ENCODE measurements at regions not wholly inside any gene's neighbourhood (a gene's known extent, or its start where the extent isn't known, plus 50 kb on each side); places are given as distances from the start of the nearest gene placed in this dataset.

DNA sequence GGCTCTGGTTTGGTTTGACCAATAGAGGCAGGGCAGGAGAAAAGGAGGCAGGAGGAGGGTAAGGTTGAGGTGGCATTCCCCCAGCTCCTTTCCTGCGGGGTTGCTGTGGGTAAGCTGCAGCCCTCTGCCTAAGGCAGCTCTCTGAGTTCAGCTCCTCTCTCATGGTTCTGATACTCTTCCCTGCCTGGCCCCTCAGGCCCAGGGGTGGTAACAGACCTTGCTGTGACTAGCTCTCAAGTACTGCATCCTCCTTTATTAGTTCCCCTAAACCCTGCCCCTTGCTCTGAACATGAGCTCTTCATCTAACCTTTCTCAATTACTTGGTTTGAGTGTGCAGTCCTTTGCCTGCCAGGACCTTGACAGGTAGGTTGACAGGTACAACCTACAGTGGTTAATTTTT, 205.5 kb downstream of the SLC4A3 start (continued):
- TF ChIP-seq MIER3 (CRISPR knock-in tag; IDR thresholded peaks at IDR 0.05; ENCODE audit: borderline replicate concordance): no peak
- TF ChIP-seq FOXP1 (IDR thresholded peaks at IDR 0.05): no peak
- TF ChIP-seq FOXP1 (CRISPR knock-in tag; IDR thresholded peaks at IDR 0.05): no peak

GRCh38 chr2:219835493-219835892, 208.1 kb downstream of the SLC4A3 start:
- FAIRE-seq: no peak
- WGBS (ENCODE audit: low lambda C conversion rate): under 1% methylated on average over 3 of the region's 3 CpGs
- TF ChIP-seq, protein P1, sequence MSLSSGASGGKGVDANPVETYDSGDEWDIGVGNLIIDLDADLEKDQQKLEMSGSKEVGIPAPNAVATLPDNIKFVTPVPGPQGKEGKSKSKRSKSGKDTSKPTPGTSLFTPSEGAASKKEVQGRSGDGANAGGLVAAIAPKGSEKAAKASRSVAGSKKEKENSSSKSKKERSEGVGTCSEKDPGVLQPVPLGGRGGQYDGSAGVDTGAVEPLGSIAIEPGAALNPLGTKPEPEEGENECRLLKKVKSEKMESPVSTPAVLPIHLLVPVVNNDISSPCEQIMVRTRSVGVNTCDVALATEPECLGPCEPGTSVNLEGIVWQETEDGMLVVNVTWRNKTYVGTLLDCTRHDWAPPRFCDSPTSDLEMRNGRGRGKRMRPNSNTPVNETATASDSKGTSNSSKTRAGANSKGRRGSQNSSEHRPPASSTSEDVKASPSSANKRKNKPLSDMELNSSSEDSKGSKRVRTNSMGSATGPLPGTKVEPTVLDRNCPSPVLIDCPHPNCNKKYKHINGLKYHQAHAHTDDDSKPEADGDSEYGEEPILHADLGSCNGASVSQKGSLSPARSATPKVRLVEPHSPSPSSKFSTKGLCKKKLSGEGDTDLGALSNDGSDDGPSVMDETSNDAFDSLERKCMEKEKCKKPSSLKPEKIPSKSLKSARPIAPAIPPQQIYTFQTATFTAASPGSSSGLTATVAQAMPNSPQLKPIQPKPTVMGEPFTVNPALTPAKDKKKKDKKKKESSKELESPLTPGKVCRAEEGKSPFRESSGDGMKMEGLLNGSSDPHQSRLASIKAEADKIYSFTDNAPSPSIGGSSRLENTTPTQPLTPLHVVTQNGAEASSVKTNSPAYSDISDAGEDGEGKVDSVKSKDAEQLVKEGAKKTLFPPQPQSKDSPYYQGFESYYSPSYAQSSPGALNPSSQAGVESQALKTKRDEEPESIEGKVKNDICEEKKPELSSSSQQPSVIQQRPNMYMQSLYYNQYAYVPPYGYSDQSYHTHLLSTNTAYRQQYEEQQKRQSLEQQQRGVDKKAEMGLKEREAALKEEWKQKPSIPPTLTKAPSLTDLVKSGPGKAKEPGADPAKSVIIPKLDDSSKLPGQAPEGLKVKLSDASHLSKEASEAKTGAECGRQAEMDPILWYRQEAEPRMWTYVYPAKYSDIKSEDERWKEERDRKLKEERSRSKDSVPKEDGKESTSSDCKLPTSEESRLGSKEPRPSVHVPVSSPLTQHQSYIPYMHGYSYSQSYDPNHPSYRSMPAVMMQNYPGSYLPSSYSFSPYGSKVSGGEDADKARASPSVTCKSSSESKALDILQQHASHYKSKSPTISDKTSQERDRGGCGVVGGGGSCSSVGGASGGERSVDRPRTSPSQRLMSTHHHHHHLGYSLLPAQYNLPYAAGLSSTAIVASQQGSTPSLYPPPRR (CRISPR knock-in tag; IDR thresholded peaks at IDR 0.05; ENCODE audit: borderline replicate concordance): no peak
- TF ChIP-seq FOXK2 (IDR thresholded peaks at IDR 0.05) (no peak), PREB (CRISPR knock-in tag; IDR thresholded peaks at IDR 0.05) (no peak), GTF3A (CRISPR knock-in tag; conservative IDR thresholded peaks at IDR 0.05) (no peak), MED13 (CRISPR knock-in tag; IDR thresholded peaks at IDR 0.05) (no peak), ZNF3 (CRISPR knock-in tag; IDR thresholded peaks at IDR 0.05) (no peak), SKI (IDR thresholded peaks at IDR 0.05; ENCODE audit: partially characterized antibody) (no peak), HIC2 (CRISPR knock-in tag; IDR thresholded peaks at IDR 0.05; ENCODE audit: low read depth) (no peak), PRMT3 (CRISPR knock-in tag; IDR thresholded peaks at IDR 0.05; ENCODE audit: borderline replicate concordance, low read depth) (no peak), NRL (CRISPR knock-in tag; IDR thresholded peaks at IDR 0.05; ENCODE audit: borderline replicate concordance) (no peak), U2AF2 (IDR thresholded peaks at IDR 0.05; ENCODE audit: low read depth, low read length) (no peak), TSC22D2 (CRISPR knock-in tag; IDR thresholded peaks at IDR 0.05; ENCODE audit: borderline replicate concordance) (no peak)
- no TSS peak for BruUV-seq (replicated peaks)
- CTCF ChIA-PET (ENCODE audit: low intra/inter-chr PET ratio, low total read pairs): no interaction called here
- Histone ChIP-seq H4K20me1 (ENCODE audit: insufficient read depth, low read length) (no peaks in the 10 kb centered on the region), H3K9ac (ENCODE audit: insufficient read depth, low read depth, low read length) (no peak overlapping the region), H3K27me3 (ENCODE audit: control insufficient read depth in 1 of 2, insufficient read depth in 2 of 2, low read length in 2 of 2) (peaks cover 1 to 10% of the 10 kb centered on the region in 2 experiments; a peak in 2 of 5 replicates), H3K9me3 (ENCODE audit: low read length) (no peaks in the 10 kb centered on the region), H3K36me3 (replicated peaks in 1 of 2; ENCODE audit: control insufficient read depth in 1 of 2, insufficient read depth in 2 of 2, low read length in 2 of 2) (no peaks in the 10 kb centered on the region), H2AFZ (ENCODE audit: low read length) (no peak overlapping the region), H3K4me2 (ENCODE audit: low read depth, low read length) (no peak overlapping the region), H3K79me2 (ENCODE audit: insufficient read depth, low read length) (no peaks in the 10 kb centered on the region), H3K27ac (ENCODE audit: extremely low read length, insufficient read depth, low read length) (no peak overlapping the region), H3K4me3 (replicated peaks in 1 of 3; ENCODE audit: insufficient read depth in 1 of 3, low read depth in 2 of 3, low read length in 3 of 3) (no peak overlapping the region), H3K4me1 (ENCODE audit: insufficient read depth, low read length) (no peaks in the 10 kb centered on the region)
- in situ Hi-C loops (cut with HindIII; ENCODE audit: extremely low pct_ligation_motif_present, low pct_unique_long_range_greater_than_20kb): loop anchor here (5.0 kb wide), 1 partner anchor 98 kb away; no protein-coding TSS in a partner anchor
- ATAC-seq: no peak
- POLR2A ChIA-PET: no interaction called here
- no peak for DNase-seq (ENCODE audit: low spot score)
- intact Hi-C loops (cut with micrococcal nuclease; ENCODE audit: unreplicated experiment): no loop called here
